GM18505 (cell line): ENCODE measurements at regions not wholly inside any gene's neighbourhood (a gene's known extent, or its start where the extent isn't known, plus 50 kb on each side); places are given as distances from the start of the nearest gene placed in this dataset.

Experiments used
- ATAC-seq: cut with Tn5 transposase; IDR thresholded peaks from one replicate; pipeline ENCODE4 v1.9.1; 2021; ENCODE audit not compliant: unreplicated experiment
- POLR2A ChIP-seq: IDR thresholded peaks from 4 replicates; pipeline ENCODE4 v1.6.1; 2011; ENCODE audit warnings: borderline replicate concordance; ENCODE audit not compliant: insufficient read depth, insufficient read length; ENCODE audit errors: extremely low read depth

DNA sequence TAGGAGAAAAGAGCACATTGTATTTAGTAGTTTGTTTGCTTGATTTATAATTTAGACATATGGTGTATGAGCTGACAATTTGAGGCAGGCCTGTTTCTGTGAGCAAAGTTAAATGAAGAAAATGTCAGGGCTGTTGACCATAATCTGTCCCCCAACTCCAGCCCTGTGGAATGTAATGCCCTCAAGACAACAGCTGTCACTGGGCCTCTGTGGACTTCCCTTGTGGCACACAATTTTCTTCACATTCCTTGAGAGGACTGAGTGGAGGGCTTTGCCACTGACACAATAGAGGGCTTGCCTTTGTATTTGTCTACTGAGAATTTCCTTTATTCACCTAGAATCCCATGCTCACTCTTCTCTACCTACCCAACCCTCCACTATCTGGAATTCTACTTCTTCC lies 141.2 kb upstream of the CD180 start:
- no peak for ATAC-seq
- no peak for TF ChIP-seq POLR2A

DNA sequence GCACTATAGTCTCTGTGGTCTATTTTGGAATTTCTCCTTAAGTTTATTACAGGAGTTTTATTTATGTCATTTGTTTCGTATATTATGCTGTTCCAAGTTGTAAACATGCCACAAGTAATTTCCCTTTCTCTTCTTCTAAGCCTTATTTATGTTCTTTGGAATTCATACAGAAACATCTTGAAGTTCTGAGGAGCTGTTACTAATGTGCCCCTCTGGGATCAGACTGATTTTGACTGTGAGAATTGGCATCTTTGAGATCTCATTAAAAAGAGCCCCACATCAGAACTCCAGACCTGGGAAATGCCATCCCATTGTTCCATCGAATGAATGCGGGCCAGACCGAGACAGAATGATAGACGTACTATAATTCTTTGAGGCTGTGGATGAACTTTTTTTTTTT lies 138.8 kb upstream of the CD180 start:
- no peak for ATAC-seq
- TF ChIP-seq POLR2A = no peak

DNA sequence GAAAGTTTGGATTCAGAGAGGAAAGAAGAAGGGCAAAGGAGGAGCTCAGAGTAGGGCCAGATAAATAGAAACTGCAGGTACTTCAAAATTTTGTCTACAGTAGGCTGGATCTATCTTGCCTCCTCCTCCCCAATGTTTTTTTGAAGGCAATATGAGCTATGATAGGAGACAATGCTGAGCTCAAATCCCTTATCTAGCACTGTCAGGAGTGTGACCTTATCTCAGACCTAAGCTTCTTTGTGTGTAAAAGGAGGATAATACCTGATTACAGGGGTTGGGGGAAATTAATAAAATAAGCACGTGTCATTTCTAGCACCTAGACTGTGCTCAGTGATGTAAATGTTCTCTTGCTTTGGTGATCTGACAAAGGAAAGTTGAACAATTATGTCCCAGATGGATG lies 137.8 kb upstream of the CD180 start:
- no peak for ATAC-seq
- no peak for TF ChIP-seq POLR2A

DNA sequence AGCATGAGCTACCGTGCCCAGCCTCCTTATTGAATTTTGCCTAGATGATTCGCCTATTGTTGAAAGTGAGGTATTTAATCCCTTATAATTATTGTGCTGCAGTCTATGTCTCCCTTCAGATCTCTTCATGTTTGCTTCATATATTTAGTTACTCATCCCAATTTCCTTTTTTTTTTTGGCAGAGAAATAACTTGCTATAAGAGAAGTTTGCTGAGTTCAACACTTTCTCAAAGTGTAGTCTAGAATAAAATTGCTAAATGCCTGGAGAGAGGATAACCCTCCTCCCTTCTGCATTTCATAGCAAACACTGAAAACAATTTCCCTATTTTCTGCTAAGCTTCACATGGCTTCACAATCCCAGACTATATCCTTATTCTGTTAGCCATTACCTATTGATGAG lies 136.6 kb upstream of the CD180 start:
- TF ChIP-seq POLR2A = no peak
- no peak for ATAC-seq

DNA sequence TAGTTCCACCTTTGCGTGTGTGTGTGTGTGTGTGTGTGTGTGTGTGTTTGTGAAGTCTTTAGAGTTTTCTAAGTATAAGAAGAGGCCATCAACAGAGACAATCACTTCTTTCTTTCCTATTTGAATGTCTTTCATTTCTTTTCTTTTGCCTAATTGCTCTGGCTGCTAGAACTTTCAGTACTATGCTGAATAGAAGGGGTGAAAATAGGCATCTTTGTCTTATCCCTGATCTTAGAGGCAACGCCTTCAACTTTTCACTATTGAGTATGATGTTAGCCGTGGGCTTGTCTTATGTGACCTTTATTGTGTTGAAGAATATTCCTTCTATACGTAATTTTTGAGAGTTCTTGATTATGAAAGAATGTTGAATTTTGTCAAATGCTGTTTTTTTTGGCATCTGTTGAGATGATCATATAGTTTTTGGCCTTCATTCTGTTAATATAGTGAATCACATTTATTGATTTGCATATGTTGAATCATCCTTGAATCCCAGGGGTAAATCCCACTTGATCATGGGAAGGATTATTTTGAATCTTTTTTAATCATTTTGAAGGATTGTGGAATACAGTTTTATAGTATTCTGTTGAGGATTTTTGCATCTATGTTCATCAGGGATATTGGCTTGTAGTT lies 134.8 kb upstream of the CD180 start:
- no peak for TF ChIP-seq POLR2A
- ATAC-seq = no peak

DNA sequence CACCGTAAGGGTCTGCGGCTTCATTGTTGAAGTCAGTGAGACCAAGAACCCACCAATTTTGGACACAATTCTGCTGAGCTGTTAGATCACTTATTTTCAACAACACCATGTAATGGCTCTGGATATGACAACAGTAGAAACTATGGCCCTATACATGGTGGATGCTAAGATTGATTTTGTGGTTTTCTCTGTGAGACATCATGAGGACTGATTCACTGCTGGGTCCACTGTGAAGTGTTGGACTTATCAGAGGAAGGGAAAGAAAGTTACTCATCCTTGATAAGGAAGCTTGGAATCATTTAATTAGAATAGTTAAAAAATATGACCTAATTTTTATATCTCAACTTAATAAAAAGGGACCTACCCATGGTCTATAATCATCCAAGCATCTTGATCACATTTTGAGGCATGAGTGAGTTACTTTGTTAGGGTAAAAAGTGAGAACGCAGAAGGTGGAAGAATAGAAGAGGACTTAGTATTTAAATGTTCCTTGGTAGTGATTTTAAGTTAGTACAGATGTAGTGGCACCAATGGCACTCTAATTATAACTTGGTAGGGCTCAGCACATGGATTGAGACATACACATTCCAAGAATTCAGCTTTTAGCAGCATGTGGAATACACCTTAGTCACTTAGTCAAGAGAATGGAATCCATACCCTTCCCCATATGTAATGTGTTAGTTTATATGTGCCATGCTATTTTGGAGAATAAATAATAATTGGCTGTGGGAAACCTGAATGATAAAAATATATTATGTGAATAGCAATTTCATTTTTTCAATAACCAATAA lies 123.5 kb upstream of the CD180 start:
- no peak for TF ChIP-seq POLR2A

DNA sequence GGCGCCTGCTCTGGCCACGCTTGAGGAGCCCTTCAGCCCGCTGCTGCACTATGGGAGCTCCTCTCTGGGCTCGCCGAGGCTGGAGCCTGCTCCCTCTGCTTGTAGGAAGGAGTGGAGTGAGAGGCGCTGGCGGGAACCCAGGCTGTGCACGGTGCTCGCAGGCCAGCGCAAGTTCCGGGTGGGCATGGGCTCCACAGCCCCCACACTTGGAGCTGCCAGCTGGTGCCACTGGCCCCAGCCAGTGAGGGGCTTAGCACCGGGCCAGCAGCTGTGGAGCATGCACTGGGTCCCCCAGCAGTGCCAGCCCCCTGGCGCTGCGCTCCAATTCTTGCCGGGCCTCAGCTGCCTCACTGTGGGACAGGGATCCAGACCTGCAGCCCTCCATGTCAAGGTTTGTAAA lies 122.1 kb upstream of the CD180 start:
- TF ChIP-seq POLR2A = no peak
- no peak for ATAC-seq

More for the DNA sequence above, 123.5 kb upstream of the CD180 start:
- ATAC-seq = no peak

DNA sequence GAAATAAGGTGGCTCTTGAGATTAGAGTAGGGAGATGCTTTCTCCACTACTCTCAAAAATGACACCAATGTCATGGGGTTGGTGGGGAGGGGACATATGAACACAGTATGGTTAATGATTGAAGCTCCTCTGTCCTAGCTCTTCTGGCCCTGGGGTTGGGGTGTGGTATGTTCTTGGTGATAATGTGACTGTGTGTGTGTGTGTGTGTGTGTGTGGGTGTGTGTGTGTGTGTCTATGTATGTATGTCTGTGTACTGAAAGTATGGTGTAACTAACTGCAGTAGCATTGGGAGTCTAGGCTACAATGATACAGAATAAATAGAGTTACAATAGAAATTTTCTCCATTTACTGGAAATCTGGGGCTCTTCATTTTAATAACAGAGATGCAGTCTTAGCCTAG lies 121.0 kb upstream of the CD180 start:
- ATAC-seq = no peak
- TF ChIP-seq POLR2A = no peak

DNA sequence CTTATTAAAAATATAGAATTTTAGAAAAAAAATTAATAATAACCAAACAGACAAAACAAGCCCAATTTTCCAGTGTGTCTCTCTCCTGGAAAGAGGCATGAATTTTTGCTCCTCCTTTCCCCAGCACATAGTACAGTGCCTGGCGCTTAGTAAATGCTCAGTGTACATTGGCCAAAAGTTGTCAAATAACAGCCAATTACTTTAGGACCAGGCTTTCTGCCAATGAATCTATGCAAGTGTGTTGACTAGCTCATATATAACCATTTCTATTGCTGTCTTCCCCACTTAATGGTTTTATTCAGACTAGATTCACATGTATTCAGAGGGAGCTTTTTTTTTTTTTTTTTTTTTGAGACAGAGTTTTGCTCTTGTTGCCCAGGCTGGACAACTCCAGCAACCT lies 120.1 kb upstream of the CD180 start:
- no peak for TF ChIP-seq POLR2A
- ATAC-seq = no peak

DNA sequence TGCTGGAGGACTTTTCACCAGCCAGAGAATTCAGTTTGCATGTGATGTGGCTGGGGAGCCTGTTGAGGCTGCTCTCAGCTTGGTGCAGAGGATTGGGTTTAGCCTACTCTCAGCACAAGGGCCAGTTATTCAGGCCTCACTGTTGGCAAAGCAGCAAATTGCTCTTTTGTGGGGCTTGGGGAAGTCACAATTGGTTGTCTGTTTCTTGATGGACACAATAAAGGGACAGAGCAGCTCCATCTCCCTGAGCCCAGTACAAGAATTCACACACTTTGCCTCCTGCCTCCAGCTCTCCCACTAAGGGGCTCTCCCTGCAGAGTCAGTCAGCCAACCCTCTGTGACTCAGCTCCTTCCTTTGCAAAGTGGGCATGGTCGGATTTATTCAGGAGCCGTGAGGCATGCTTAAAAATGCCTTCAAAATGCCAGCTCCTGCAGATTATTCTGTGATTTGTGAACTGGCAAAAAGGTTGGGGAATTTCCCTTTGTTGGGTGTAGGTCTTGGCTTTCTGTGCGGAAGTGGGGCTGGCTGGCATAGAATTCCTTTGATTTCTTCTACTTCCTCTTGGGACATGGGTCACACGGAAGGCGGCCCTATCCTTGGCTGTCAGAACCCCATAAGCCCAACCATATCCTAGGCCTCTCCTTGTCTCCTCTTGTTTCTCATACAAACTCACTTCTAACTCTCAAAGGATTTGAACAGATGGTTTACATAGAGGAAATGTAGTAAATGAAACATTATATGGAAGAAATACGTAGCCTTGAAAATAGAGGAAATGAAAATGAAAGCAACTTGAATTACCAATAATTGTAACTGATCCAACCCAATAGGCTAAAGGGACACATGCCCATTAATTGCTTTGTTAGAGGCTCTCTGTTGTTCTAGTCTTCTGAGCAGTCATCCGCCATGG lies 118.7 kb upstream of the CD180 start:
- ATAC-seq = no peak

DNA sequence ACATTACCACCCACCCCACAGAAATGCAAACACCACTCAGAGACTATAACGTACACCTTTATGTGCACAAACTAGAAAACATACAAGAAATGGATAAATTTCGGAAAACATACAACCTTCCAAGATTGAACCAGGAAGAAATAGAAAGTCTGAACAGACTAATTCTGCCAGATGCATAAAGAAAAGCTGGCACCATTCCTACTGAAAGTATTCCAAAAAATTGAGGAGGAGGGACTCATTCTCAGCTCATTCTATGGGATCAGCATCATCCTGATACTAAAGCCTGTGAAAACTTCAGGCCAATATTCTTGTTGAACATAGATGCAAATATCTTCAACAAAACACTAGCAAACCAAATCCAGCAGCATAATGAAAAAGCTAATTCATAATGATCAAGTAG lies 115.1 kb upstream of the CD180 start:
- ATAC-seq = no peak
- TF ChIP-seq POLR2A = no peak

More for the DNA sequence above, 118.7 kb upstream of the CD180 start:
- no peak for TF ChIP-seq POLR2A

DNA sequence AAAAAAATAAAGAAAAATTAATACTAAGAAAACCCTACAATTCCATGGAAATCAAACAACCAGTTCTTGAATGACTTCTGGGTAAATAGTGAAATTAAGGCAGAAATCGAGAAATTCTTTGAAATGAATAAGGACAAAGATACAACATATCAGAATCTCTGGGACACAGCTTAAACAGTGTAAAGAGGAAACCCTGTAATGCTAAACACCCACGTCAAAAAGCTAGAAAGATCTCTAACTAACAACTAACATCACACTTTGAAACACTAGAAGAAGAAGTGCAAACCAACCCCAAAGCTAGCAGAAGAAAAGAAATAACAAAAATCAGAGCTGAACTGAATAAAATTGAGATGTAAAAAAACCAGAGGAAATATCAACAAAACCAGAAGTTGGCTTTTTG lies 114.6 kb upstream of the CD180 start:
- TF ChIP-seq POLR2A = no peak
- ATAC-seq = no peak

DNA sequence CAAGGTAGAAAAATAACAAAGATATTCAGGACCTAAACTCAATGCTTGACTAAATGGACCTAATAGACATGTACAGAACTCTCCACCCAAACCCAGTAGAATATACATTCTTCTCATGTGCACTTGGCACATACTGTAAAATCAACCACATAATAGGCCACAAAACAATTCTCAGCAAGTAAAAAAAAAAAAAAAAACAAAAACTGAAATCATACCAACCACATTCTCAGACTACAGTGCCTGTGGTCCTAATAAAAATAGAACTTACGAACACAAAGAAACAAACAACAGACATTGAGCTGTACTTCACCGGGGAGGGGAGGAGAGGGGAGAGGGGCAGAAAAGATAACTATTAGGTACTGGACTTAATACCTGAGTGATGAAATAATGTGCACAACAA lies 114.1 kb upstream of the CD180 start:
- TF ChIP-seq POLR2A = no peak
- ATAC-seq = no peak
